Esophagus muscularis mucosa (tissue), 4 donors: ENCODE measurements at regions not wholly inside any gene's neighbourhood (a gene's known extent, or its start where the extent isn't known, plus 50 kb on each side); places are given as distances from the start of the nearest gene placed in this dataset.

Experiments used
- EP300 ChIP-seq: sonication (generic); formaldehyde crosslinking; IDR thresholded peaks from one replicate; pipeline ENCODE4 v1.6.1; 2017; ENCODE audit warnings: antibody characterized with exemption
- POLR2A ChIP-seq: fragments of 450-650 bp; IDR thresholded peaks from one replicate; pipeline ENCODE4 v1.6.1; 2017; ENCODE audit warnings: antibody characterized with exemption, moderate library complexity, mild to moderate bottlenecking, low read depth
- POLR2AphosphoS5 ChIP-seq, 2 donors: sonication (generic); formaldehyde crosslinking; IDR thresholded peaks; one replicate each; pipeline ENCODE4 v1.6.1; 2017; ENCODE audit warnings: antibody characterized with exemption in 2 of 2
- TF ChIP-seq, protein P1 (sequence below), 3 experiments: fragments of 200-600 bp in 2 of 3; fragments of 450-650 bp in 1 of 3; sonication (generic) in 2 of 3; IDR thresholded peaks; one replicate each; pipeline ENCODE4 v1.5.1; 2017 to 2019; ENCODE audit warnings: antibody characterized with exemption in 3 of 3, mild to moderate bottlenecking in 2 of 3, moderate library complexity in 1 of 3

DNA sequence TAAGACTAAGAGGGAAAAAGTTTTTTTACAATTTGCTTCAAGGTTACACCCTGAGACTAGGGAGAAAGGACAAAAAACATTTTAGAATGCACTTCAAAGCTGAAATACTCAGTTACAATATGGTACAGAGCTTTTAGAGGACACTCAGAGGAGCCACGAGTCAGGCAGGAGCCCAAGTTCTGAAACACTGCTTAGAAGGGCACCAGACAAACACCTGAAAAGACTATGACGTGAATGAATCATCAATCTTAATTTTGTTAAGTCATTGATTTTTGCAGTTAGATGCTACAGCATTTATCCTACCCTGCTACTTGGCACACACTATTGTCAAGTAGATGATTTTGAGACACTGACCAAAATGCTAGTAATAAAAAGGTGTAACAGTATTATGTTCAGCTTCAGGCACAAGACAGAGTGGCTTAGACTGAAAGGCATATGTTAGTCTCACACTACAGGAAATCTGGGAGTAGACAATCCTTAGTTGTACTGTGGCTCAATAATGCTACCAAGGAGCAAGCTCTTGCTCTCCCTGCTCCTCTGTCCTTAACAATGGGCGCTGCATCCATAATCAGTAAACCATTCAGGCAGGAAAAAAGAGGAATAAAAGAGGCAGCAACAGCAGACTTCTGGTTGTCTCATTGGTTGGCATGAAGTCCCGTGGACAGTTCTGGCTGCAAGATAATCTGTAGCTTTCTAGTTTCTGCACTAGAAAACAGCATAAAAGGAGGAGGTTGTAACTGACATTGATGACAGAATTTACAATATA, 151.8 kb downstream of the ABCA8 start:
- TF ChIP-seq, protein P1, sequence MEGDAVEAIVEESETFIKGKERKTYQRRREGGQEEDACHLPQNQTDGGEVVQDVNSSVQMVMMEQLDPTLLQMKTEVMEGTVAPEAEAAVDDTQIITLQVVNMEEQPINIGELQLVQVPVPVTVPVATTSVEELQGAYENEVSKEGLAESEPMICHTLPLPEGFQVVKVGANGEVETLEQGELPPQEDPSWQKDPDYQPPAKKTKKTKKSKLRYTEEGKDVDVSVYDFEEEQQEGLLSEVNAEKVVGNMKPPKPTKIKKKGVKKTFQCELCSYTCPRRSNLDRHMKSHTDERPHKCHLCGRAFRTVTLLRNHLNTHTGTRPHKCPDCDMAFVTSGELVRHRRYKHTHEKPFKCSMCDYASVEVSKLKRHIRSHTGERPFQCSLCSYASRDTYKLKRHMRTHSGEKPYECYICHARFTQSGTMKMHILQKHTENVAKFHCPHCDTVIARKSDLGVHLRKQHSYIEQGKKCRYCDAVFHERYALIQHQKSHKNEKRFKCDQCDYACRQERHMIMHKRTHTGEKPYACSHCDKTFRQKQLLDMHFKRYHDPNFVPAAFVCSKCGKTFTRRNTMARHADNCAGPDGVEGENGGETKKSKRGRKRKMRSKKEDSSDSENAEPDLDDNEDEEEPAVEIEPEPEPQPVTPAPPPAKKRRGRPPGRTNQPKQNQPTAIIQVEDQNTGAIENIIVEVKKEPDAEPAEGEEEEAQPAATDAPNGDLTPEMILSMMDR (IDR thresholded peaks at IDR 0.05) = no peak
- TF ChIP-seq EP300 = no peak
- TF ChIP-seq POLR2AphosphoS5 (IDR thresholded peaks at IDR 0.05) = no peak
- no peak for TF ChIP-seq POLR2A
